C4-2B (cell line): ENCODE measurements at regions not wholly inside any gene's neighbourhood (a gene's known extent, or its start where the extent isn't known, plus 50 kb on each side); places are given as distances from the start of the nearest gene placed in this dataset.

ENCODE experiments used
- CTCF ChIP-seq: fragments of 450-650 bp; conservative IDR thresholded peaks from 2 replicates; pipeline ENCODE4 v1.5.1; 2017; ENCODE audit warnings: mild to moderate bottlenecking
- ZFX ChIP-seq: fragments of 450-650 bp; IDR thresholded peaks from 2 replicates; pipeline ENCODE4 v1.6.1; 2017

GRCh38 chr5:172506921-172507320 lies 52.6 kb upstream of the SH3PXD2B start:
- TF ChIP-seq CTCF = no peak
- no peak for TF ChIP-seq ZFX
